Hematopoietic multipotent progenitor cell treated with erythropoietin and hydrocortisone succinate and interleukin-3 and kit ligand, for 4 days (in vitro differentiated cells): ENCODE measurements at regions not wholly inside any gene's neighbourhood (a gene's known extent, or its start where the extent isn't known, plus 50 kb on each side); places are given as distances from the start of the nearest gene placed in this dataset.
A peak's percentile ranks its signal among the peaks of the same experiment; 100 is the strongest.

Source experiments
- DNase-seq: peaks from one replicate; pipeline ENCODE4 v3.0.0-alpha.2; 2015

DNA sequence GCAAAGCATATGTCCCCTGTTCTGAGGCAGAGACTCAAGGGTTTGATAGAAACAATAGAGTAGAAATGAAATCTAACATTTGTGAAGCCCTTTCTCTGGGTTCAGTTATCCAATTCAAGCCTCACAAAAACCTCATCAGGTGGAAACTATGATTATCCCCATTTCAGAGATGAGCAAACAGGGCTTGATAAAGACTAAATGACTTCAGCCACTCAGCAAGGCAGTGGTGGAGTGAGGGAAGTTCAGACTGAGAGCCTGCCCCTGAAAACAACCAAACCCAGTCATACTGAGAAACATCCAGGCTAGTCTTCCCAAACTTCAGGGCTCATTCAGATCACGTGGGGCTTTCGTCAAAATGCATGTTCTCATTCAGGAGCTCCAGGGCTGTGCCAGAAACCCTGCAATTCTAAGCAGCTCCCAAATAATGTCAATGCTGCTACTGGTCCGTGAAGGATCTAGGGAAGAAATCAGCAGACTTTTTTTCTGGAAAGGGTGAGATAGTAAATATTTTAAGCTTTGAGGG is 109.6 kb upstream of the KIT start:
- no peak for DNase-seq

DNA sequence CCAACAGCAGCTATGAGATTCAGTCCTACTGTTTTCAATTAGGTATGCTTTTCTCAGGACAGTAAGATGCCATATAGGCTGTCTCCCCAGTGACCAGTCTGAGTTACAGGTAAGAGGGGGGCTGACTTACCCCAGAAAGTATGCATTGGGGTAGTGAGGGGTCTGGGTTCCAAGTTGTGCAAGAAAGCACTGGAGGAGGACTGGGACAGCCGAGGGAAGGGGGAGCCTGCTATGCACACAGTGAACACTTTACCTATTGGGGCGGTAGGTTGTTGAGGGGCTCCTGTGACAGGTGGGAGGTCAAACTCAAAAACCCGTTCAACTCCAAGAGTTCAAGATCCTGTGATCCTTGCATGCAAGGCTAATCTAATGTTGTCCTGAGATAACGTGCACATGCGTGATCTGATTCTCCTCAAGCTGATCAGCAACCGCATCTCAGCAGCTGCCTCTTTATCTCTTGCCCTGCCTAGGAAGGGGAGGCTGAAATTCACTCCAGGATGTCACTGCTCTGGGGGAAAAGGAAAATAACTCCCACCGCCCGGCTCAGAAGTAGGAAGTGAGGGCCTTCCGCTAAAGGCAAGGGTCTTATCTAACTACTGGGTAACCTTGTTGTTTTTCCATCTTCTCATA is 108.8 kb upstream of the KIT start:
- no peak for DNase-seq

DNA sequence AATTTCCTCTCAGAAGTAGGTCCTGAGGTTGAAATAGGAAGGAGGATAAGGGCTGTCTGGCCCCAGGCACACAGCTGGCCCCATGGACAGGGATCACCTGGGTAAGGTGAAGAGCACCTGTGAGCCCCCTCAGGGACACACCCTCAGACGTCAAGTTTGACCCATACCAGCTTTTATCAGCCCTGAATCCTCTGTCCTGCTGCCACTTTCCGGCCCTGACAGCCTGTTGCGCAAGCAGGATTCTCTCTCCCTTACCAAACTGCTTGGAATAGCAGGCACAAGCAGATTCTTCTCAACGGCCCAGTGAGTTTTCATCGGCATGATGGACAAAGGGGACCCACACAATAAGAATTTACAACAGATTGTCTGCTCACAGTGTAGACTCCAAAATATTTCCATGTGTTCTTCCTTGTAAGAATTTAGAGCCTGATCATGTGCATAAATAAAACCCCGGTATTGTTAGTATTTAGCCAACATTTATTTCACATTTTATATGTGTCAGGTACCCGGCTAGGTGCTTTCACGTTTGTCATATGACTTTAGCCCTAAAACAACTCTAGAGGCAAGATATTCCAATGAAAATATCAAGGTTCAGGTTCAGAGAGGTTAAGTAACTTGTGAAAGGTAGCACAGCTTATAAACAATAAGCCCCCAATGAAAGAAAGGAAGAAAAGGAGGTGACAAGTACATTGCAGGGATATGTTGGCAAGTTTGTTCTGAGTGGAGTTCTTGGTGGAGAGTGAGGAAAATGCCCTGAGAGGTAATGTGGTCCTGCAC is 107.2 kb upstream of the KIT start:
- DNase-seq: no peak

- DNase-seq: no peak
Measured at GRCh38 chr4:54553001-54553400, 104.8 kb upstream of the KIT start.

GRCh38 chr4:54554339-54554990 is 103.3 kb upstream of the KIT start:
- no peak for DNase-seq

- peak; percentile 76 for DNase-seq
Measured at GRCh38 chr4:54556051-54556450, 101.7 kb upstream of the KIT start.

GRCh38 chr4:54556587-54556986 is 101.2 kb upstream of the KIT start:
- DNase-seq: no peak

- no peak for DNase-seq
Measured at GRCh38 chr4:54558889-54559677, 98.7 kb upstream of the KIT start.

- DNase-seq: no peak
Measured at GRCh38 chr4:54560513-54560912, 97.2 kb upstream of the KIT start.

DNA sequence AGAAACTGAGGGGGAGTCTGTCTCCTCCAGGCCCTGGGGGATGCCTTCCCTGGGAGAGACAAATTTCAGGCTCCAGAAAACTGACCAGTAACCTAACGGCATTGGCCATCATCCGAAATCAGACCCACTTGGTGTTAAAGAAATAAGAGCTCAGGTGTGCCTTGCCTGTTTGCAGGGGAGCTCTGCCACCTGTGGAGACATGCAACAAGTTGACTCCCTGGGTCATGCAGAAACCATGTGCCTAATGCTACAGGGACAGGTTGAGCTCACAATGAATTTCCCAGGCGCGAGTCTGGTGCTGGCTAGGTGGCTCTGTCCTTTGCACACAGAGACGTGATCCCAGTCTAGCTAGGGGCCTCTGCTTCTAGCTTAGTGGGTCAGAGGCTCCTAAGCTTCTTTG is 95.8 kb upstream of the KIT start:
- no peak for DNase-seq

- DNase-seq: no peak
Measured at GRCh38 chr4:54566608-54567007, 91.1 kb upstream of the KIT start.

GRCh38 chr4:54567327-54567726 is 90.4 kb upstream of the KIT start:
- no peak for DNase-seq

DNA sequence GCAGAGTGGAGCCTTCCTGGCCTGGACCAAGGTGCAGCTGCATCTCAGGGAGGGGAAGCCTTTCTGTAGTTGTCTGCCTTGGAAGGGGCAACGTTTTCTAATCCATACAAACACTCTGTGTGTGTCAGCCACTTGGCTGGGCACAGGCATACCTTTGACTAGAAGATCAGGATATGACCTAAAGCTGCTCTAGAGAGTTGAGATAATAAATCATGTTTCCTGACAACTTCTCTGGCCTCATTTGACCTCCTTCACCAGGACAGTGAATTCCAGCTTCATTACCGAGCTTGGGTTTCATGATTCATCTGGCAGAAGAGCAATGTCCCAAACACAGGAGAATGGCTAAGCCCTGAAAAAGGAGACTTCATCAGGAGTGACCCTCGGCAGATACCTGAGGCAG is 89.6 kb upstream of the KIT start:
- no peak for DNase-seq

DNA sequence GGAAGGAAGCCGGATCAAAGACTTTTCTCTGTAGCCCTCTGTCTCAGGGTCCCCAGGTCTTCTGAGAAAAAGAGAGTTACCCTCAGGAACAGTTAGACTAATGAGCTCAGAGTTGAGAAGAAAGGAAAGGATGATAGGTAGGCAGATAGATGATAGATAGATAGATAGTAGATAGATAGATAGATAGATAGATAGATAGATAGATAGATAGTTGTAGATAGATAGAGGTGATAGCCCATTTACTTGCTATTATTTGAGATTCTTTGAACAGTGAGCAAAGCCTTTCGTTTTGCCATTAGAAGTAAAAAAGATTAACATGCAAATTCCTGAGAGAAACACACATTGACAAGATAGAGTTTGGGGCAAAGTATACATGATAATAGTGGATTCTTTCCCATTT is 86.9 kb upstream of the KIT start:
- no peak for DNase-seq

DNA sequence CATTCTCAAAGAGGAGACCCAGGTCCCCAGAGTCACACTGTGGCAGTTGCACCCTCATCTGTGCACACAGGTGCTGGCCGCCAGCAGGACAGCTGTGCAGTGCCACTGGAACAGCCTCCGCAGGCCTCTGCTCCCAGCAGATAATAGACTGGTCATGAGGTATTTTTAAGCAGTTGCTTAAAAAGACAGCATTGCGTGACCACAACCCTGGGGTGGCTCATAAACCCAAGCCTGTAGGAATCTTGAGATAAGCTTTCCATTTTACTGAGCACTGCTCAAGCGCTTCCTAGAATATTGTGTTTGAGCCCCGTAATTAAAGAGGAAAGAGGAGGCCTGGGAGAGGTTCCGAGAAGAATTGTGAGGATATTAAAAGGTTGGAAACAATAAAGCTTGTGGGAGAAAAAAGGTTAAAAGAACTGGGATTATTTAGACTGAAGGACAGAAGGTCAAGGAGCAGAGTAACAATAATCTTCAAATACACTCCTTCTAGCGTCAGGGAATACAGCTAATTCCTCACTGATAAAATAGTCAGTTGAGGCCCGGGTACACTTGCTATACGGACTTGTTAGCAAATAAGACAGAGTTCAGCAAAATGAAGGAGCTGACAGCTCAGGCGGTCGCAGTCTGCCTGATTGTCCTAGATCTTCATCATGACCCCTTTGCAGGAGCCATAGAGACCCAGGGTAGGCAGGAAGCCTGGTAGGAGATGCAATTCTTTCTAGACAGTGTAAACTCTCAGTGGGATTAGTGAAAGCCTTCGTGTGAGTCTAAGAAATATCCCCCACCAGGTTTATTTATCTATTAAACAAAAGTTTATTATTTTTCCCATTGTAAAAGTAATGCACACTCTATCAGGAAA is 86.2 kb upstream of the KIT start:
- peak; percentile 98 for DNase-seq

DNA sequence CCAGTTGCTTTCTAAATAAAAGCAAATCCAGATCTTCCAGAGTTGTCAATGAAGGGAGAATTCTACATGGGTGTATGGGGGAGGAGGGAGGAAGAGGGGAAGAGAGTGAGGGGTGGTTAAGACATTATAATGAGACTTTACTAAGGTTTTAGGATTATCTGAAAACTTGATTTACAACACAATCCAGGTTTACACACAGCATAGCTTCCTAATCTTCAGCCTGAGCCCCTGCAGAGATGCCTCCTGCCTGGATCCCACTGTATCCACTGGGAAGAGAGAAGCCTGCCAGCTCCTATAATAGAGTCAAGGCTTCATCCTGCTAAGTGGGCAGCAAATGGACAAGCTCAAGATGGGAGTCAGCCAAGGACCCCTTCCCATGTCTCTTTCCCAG is 85.6 kb upstream of the KIT start:
- no peak for DNase-seq

DNA sequence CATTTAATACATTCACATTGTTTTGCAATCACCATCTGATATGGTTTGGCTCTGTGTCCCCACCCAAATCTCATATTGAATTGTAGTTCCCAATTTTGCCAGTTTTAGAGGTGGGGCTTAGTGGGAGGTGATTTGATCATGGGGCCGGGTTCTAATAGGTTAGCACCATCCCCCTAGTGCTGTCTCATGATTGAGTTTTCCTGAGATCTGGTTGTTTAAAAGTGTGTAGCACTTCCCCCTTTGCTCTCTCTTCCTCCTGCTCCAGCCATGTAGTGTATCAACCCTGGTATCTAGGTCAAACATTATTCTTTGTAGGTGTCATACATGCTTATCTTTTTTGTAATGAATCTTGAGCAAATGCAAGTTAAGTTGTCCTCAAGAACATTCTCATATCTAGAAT is 83.3 kb upstream of the KIT start:
- peak; percentile 38 for DNase-seq

- no peak for DNase-seq
Measured at GRCh38 chr4:54575919-54576318, 81.8 kb upstream of the KIT start.

GRCh38 chr4:54581807-54582206 is 76.0 kb upstream of the KIT start:
- no peak for DNase-seq

DNA sequence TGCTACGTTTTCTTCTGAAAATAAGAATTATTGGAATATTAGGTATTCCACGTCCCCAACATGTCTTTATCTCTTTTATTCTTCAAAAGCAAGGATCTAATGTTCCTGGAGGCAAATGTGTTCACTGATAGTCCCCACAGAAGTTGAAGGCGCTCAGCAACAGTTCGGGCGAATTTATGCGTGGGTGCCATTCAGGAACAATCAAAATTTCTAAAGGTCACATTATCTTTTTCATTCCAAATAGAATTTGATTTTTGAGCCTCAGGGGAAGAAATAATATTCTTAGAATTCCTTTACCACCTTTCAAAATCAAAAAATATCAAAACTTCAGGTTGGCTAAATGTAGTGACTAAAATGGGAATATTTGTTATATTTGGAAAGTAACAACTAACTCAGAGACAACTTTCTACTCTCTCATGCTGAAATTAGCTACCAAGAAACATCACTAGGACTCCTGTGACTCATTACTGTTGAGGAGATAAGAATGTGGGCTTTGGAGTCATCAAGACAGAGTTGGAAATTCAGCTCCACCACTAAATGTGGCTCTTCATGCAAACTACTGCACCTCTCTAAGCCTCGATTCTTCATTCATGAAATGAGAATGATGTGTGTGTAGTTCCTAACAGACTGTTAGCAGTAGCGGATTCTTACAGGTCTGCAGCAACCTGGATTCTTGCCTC is 72.3 kb upstream of the KIT start:
- peak; percentile 81 for DNase-seq

DNA sequence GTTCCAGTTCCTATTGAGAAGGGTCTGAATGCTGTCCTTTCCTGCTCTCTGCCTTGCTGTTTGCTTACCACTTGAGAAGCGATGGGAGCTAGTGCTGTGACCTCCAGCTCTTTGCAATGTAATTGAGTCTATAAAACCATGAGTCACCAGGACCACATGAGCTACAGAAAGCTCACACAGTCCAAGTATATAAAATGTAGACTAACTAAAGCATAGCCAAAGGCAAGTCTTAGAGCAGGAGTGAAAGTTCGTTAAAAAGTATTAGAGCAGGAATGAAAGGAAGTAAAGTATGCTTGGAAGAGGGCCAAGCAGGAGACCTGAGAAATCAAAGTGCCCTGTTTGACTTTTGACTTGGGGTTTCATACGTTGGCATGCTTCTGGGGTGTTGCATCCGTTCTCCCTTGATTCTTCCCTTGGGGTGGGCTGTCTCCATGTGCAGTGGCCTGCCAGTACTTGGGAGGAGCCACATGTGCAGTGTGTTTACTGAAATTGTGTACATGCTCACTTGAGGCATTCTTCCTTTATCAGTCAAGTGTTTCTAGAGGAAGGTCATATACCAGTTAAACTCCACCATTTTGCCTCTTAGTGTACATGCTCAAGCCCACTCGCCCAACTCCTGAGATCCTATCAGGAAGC is 71.3 kb upstream of the KIT start:
- DNase-seq: peak; percentile 39
